ENCODE measurements at regions not wholly inside any gene's neighbourhood (a gene's known extent, or its start where the extent isn't known, plus 50 kb on each side); places are given as distances from the start of the nearest gene placed in this dataset.

DNA sequence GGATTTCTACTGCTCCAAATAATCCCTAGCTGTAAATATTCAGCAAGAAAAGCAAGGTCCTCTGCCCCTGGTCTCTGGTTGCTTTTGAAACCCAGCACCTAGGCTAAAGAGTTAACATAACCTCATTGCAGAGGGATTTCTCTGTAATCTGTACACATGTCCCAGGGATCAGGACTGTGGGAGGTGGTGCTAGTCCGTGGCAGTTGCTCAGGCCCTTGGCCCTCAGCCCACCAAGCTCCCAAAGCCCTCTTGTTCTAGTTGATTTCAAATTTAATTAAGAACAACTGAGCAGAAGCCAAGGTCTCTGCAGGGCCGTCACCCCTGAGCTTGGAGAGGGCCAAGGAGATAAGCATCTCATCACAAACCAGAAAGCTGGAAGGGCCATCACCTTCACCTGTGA lies 181.1 kb downstream of the SOX9 start:
- DNase-seq = no peak

- DNase-seq = no peak
Measured at GRCh38 chr17:72302735-72303134, 181.9 kb downstream of the SOX9 start.

DNA sequence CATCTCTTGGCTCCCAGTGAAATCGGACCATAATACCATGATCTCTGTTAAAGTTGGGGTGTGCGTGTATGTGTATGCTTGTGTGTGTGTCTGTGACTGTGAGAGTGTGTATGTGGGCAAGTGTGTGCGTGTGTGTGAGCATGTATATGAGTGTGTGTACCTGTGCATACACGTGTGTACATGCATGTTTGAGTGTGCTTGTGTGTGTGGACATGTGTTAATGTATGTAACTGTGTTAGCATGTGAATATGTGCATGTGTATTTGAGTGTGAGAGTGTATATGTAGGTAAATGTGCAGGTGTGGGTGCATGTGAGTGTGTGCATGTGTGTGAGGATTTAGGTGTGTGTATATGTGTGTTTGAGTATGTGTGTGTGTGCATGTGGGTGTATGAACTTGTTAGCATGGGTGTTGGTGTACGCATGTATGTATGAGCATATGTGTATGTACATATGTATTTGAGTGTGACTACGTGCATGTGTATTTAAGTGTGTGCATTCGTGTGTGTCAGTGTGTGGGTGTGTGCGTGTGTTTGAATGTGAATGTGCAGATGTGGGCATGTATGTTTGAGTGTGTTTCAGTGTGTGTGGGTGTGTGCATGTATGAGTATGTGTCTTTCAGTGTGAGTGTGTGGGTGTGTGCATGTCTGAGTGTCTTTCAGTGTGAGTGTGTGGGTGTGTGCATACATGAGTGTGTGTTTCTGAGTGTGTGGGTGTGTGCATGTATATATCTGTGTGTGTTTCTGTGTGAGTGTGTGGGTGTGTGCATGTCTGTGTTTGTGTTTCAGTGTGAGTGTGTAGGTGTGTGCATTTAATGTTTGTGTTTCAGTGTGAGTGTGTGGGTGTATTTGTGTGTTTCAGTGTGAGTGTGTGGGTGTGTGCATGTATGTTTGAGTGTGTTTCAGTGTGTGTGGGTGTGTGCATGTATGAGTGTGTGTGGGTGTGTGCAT lies 183.2 kb downstream of the SOX9 start:
- DNase-seq = no peak

DNA sequence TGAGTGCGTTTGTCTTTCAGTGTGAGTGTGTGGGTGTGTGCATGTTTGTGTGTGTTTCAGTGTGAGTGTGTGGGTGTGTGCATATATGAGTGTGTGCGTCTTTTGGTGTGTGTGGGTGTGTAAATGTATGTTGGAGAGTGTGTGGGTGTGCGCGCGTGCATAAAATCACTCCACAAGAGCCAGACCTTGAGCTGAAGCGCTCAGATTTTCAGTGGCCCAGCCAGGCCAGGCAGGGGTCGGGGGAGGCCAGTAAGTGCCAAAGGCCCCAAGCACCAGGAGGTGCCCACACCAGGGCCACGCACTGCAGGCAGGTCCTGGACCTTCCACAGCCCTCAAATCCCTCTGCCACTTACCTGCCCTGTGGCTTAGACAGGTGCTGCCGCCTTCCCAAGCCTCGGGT lies 184.0 kb downstream of the SOX9 start:
- no peak for DNase-seq

DNA sequence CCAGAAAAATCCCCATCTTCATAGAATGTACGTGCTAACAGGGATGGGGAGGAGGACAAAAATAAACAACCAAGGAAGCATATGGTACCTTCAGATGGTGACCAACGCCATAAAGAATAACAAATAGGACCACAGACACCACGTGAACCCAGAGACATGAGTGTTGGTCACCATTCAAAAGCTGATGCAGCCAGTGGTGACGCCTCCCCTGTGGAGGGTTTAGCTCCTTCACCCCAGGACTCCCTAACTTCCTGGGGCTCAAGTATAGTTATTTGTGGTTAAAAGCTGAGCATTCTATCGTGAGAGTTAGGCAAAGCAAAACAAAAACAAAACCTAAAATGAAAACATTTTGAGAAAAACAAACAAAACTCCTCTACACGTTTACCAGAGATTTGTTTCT lies 184.7 kb downstream of the SOX9 start:
- DNase-seq = no peak

GRCh38 chr17:72306037-72306436 lies 185.2 kb downstream of the SOX9 start:
- DNase-seq = no peak

DNA sequence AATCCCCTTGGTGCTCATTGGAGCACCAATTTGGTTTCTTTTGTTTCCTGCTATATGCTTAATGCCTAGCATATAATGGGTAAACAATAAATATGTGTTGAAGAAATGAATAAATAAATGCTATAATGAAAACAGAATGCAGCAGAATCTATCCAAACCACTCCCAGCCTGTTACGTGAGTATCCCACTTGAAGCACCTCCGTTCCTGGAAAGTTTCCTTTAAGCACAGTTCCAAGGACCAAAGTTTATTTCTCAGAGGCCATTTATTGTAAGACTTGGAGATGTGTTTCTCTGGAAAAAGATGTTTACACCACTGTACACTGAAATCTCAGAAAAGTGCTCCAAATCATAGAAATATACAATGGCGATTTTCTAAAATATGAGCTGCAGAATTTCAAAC lies 187.0 kb downstream of the SOX9 start:
- DNase-seq = peak; percentile 55

DNA sequence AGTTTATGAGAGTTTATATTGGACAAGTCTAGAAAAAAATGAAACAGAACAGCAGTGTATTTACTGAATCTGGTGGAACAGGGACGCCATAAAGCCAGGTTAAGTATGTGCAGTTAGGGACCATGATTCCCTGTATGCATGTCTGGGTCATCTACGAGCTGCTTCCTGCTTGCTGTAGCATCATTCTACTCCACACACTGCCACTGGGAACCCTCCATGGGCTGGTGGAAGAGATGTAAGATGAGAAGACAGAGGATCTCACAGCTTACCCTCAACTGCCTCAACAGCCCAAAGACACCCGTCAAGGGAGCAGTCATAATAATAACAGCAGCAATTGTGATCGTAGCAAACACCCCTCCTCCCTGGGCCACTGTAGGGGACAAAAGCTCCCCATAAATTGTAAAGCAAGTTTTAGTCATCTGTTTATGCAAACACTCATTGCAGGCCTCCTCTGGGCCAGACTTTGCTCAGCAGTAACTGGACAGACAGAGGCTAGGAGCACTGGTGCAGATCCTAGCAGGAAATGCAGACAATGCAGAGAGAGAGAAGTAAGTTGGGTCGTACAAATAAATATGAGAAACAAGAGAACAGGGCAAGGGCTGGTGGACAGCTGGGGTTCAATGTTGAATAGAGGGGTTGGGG lies 188.0 kb downstream of the SOX9 start:
- DNase-seq = no peak

DNA sequence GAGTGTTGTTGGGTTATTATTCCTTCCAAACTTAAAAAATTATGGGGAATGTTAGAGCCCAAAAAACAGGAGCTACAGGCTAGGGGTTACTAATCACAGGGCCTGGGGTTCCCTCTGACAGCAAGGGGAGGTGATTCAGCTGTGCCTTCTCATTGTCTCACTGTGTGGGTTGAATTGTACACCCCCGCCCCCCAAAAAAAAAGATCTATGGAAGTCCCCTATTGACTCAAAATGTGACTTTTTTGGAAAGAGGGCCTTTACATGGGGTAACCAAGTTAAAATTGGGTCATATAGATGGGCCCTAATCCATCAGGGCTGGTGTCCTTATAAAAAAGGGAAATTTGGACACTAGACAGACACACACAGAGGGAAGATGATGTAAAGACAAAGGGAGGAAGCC lies 190.2 kb downstream of the SOX9 start:
- no peak for DNase-seq

- DNase-seq = no peak
Measured at GRCh38 chr17:72315122-72315913, 194.5 kb downstream of the SOX9 start.

GRCh38 chr17:72318131-72318530 lies 197.3 kb downstream of the SOX9 start:
- DNase-seq = no peak

GRCh38 chr17:72321896-72322295 lies 201.1 kb downstream of the SOX9 start:
- no peak for DNase-seq

GRCh38 chr17:72332367-72332766 lies 211.5 kb downstream of the SOX9 start:
- no peak for DNase-seq

DNA sequence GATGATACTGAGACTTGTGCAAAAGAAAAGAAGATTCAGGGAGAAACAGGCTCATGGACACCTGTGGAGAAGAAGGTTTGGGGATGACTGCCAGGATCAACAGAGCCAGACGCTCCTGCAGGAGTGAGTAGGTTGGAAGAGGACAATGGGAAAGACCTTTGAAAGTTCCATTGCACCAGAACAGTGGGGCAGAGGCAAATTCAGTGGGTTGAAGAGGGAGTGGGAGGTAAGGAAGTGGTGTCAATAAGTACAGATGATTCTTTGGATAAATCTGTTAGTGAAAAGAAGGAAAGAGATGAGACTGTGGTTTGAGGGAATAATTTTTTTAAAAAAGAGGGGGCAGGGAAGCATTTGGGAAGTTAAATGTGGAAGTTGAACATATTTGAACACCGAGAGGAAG lies 212.8 kb downstream of the SOX9 start:
- no peak for DNase-seq

GRCh38 chr17:72334205-72334604 lies 213.4 kb downstream of the SOX9 start:
- DNase-seq = no peak

DNA sequence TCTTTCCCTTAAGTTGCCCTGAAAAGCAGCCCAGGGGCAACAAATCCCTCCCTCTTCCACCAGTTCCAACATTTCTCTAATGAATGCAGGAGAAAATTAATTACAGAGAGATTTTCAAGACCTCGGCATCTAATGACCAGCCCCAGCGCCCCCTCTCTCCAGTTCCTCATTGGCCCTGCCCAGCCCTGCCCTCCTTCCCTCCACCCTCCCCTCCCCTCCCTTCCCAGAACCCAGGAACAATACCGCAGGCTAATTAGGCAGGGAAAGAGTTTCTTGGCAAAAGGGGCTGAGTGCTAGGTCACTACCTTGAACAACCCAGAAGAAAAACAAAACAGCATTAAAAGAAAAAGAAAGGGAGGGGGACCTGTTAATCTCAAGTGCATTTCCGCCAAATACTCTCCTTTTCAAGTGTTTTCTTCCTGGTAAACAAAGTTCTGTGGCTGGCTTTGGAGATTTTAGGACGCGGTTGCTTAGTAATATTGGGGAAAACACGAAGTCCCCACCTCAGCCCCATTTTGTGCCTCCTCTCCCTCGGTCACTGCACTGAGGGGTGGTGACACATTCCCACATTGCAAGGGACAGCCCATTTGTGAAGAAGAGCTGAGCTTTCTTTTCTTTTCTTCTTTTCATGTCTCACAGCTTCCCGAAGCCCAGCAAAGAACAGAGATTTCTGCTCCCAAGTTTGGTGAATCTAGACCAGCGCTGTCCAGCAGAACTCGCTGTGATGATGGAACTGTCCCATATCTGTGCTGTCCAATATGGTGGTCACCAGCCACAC lies 215.4 kb downstream of the SOX9 start:
- DNase-seq = no peak

GRCh38 chr17:72336804-72337070 lies 215.9 kb downstream of the SOX9 start:
- no peak for DNase-seq

GRCh38 chr17:72338304-72338703 lies 217.5 kb downstream of the SOX9 start:
- no peak for DNase-seq

- DNase-seq = peak; percentile 30
Measured at GRCh38 chr17:72338847-72339790, 218.3 kb downstream of the SOX9 start.

GRCh38 chr17:72340836-72341235 lies 220.0 kb downstream of the SOX9 start:
- no peak for DNase-seq

DNA sequence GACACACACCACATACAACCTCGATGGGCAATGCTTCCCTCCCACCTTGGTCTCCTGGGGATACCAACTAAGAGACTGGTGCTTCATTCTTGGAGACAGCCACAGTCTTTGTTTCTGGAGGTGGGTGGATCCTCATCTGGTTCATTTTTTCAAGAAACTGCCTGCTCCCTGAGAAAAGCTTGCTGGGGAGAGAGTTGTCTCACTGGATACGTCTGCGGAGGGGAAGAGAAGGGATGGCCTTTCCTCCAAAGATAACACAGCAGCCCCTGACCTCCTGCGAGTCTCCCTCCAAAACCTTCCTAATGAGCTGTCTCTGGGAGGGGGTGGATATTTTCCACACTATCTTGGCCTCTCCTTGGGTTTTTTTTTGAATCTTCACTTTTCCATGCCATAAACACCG lies 221.2 kb downstream of the SOX9 start:
- peak; percentile 10 for DNase-seq

Data from muscle of arm (tissue), 1 donor.